Right lobe of liver (tissue), 6 donors: ENCODE measurements at regions not wholly inside any gene's neighbourhood (a gene's known extent, or its start where the extent isn't known, plus 50 kb on each side); places are given as distances from the start of the nearest gene placed in this dataset.

Source experiments
- ATAC-seq, 4 donors: fragments of 200-7000 bp; cut with Tn5 transposase; one replicate each; pipeline ENCODE4 v1.9.1; 2020; ENCODE audit warnings: mild to moderate bottlenecking in 4 of 4, moderate library complexity in 4 of 4
- DNase-seq, 3 donors: peaks; one replicate each; pipeline ENCODE4 v3.0.0-alpha.2; 2020
- H3K27ac ChIP-seq, 3 donors: fragments of 200-600 bp; one replicate each; pipeline ENCODE4 v1.8.0; 2022
- H3K27me3 ChIP-seq, 2 donors: fragments of 200-600 bp; one replicate each; pipeline ENCODE4 v1.8.0; 2022
- H3K36me3 ChIP-seq, 4 donors: fragments of 200-600 bp; sonication (generic) in 1 of 4; one replicate each; pipeline versions ENCODE4 v1.5.1 to v1.8.0; 2017 to 2022; ENCODE audit warnings: control low read depth in 1 of 4
- H3K4me1 ChIP-seq, 4 donors: fragments of 200-600 bp; sonication (generic) in 1 of 4; one replicate each; pipeline versions ENCODE4 v1.5.1 to v1.8.0; 2017 to 2022; ENCODE audit warnings: control low read depth in 1 of 4
- H3K4me3 ChIP-seq, 3 donors: fragments of 200-600 bp; one replicate each; pipeline ENCODE4 v1.8.0; 2022
- H3K9me3 ChIP-seq, 4 donors: fragments of 200-600 bp; sonication (generic) in 1 of 4; one replicate each; pipeline versions ENCODE4 v1.5.1 to v1.8.0; 2017 to 2022; ENCODE audit warnings: control low read depth in 1 of 4
- CTCF ChIP-seq, 4 donors: fragments of 200-600 bp in 3 of 4; fragments of 450-650 bp in 1 of 4; IDR thresholded peaks; one replicate each; pipeline versions ENCODE4 v1.5.1 to v1.8.0; 2016 to 2022; ENCODE audit warnings: antibody characterized with exemption in 4 of 4, mild to moderate bottlenecking in 2 of 4
- POLR2A ChIP-seq: fragments of 450-650 bp; IDR thresholded peaks from one replicate; pipeline ENCODE4 v1.6.1; 2017; ENCODE audit warnings: antibody characterized with exemption, mild to moderate bottlenecking
- WGBS: methylation state at CpG from one replicate; pipeline ENCODE4 v1.1.6; 2018; ENCODE audit warnings: low coverage, low lambda C conversion rate; ENCODE audit not compliant: insufficient coverage; ENCODE audit errors: missing lambda C conversion rate; 5-methylcytosine and 5-hydroxymethylcytosine counted together
- intact Hi-C, 2 donors: fragments of 100-400 bp; cut with DNase I; formaldehyde crosslinking; loops; one replicate each; pipeline versions ENCODE4 v1.11.2 to v1.14.1; 2022
- donor health status: DM: no; HTN: yes; CAD: no.
- donor health status: DM: no; HTN: no; CAD: no.
- donor health status: DM: no; HTN: no; CAD: no.
- donor health status: DM: no; HTN: yes; CAD: no.
- donor health status: DM: no; HTN: yes; CAD: no.

GRCh38 chr6:119726086-119726485, 376.5 kb upstream of the MAN1A1 start:
- TF ChIP-seq POLR2A (no peak), CTCF (IDR thresholded peaks at IDR 0.05) (no peak)
- H3K4me1 ChIP-seq, result peaks cover 0 to 7% (median 0%) of the 10 kb centered on the region in 4 donors
- no peaks in the 10 kb centered on the region for H3K36me3 ChIP-seq
- H3K9me3 ChIP-seq, result no peaks in the 10 kb centered on the region
- intact Hi-C loops, result no loop called here
- 86% methylated on average over 4 of the region's 4 CpGs for WGBS
- H3K27ac ChIP-seq, result no peak overlapping the region
- no peak for ATAC-seq
- no peak for DNase-seq
- no peak overlapping the region for H3K4me3 ChIP-seq
- no peaks in the 10 kb centered on the region for H3K27me3 ChIP-seq

- Histone ChIP-seq H3K27ac (no peak overlapping the region), H3K4me1 (no peaks in the 10 kb centered on the region), H3K4me3 (no peak overlapping the region), H3K27me3 (no peaks in the 10 kb centered on the region), H3K9me3 (no peaks in the 10 kb centered on the region), H3K36me3 (no peaks in the 10 kb centered on the region)
- ATAC-seq (no peak), DNase-seq (no peak)
- intact Hi-C loops, result no loop called here
- 83% methylated on average over 2 of the region's 2 CpGs for WGBS
- TF ChIP-seq CTCF (IDR thresholded peaks at IDR 0.05) (no peak), POLR2A (no peak)
Observed at GRCh38 chr6:119720160-119720559, 370.6 kb upstream of the MAN1A1 start.

GRCh38 chr6:119717942-119718341, 368.4 kb upstream of the MAN1A1 start:
- TF ChIP-seq POLR2A, result no peak
- no peak for TF ChIP-seq CTCF (IDR thresholded peaks at IDR 0.05)
- no peaks in the 10 kb centered on the region for H3K36me3 ChIP-seq
- no peaks in the 10 kb centered on the region for H3K9me3 ChIP-seq
- no peak overlapping the region for H3K27ac ChIP-seq
- ATAC-seq, result peak; percentile 21 to 53 (median 22)
- no peak overlapping the region for H3K4me3 ChIP-seq
- no peak for DNase-seq
- intact Hi-C loops, result no loop called here
- 52% methylated on average over 2 of the region's 2 CpGs for WGBS
- no peaks in the 10 kb centered on the region for H3K27me3 ChIP-seq
- no peaks in the 10 kb centered on the region for H3K4me1 ChIP-seq

GRCh38 chr6:119716668-119717270, 367.2 kb upstream of the MAN1A1 start:
- TF ChIP-seq POLR2A (no peak), CTCF (IDR thresholded peaks at IDR 0.05) (no peak)
- no peak overlapping the region for H3K4me3 ChIP-seq
- DNase-seq (no peak), ATAC-seq (no peak)
- H3K4me1 ChIP-seq, result no peaks in the 10 kb centered on the region
- no peak overlapping the region for H3K27ac ChIP-seq
- 76% methylated on average over 2 of the region's 2 CpGs for WGBS
- intact Hi-C loops, result no loop called here
- no peaks in the 10 kb centered on the region for H3K36me3 ChIP-seq
- H3K9me3 ChIP-seq, result no peaks in the 10 kb centered on the region
- H3K27me3 ChIP-seq, result no peaks in the 10 kb centered on the region

- TF ChIP-seq POLR2A (no peak), CTCF (IDR thresholded peaks at IDR 0.05) (no peak)
- H3K4me1 ChIP-seq, result no peaks in the 10 kb centered on the region
- no peaks in the 10 kb centered on the region for H3K9me3 ChIP-seq
- intact Hi-C loops, result no loop called here
- no peak overlapping the region for H3K4me3 ChIP-seq
- DNase-seq (no peak), ATAC-seq (no peak)
- no peaks in the 10 kb centered on the region for H3K27me3 ChIP-seq
- no peak overlapping the region for H3K27ac ChIP-seq
- H3K36me3 ChIP-seq, result no peaks in the 10 kb centered on the region
Observed at GRCh38 chr6:119713903-119714302, 364.3 kb upstream of the MAN1A1 start.
